ENCODE measurements at regions not wholly inside any gene's neighbourhood (a gene's known extent, or its start where the extent isn't known, plus 50 kb on each side); places are given as distances from the start of the nearest gene placed in this dataset.
"Not testable (repeated sequence)": the region's sequence is repeated elsewhere in the genome, so short reads cannot be mapped to it uniquely, and the experiment has no call there.

GRCh38 chr14:53858345-53858684 is 98.3 kb downstream of the BMP4 start:
- in situ Hi-C loops (cut with MboI; ENCODE audit: low sequenced_read_pairs), result no loop called here

- in situ Hi-C loops (cut with MboI; ENCODE audit: low sequenced_read_pairs), result no loop called here
Measured at GRCh38 chr14:53857625-53858344, 98.8 kb downstream of the BMP4 start.

GRCh38 chr14:53855574-53855973 is 101.1 kb downstream of the BMP4 start:
- in situ Hi-C loops (cut with MboI; ENCODE audit: low sequenced_read_pairs), result no loop called here

- in situ Hi-C loops (cut with MboI; ENCODE audit: low sequenced_read_pairs), result no loop called here
Measured at GRCh38 chr14:53855127-53855526, 101.5 kb downstream of the BMP4 start.

GRCh38 chr14:53851394-53852090 is 105.1 kb downstream of the BMP4 start:
- in situ Hi-C loops (cut with MboI; ENCODE audit: low sequenced_read_pairs), result no loop called here

GRCh38 chr14:53850714-53851296 is 105.8 kb downstream of the BMP4 start:
- in situ Hi-C loops (cut with MboI; ENCODE audit: low sequenced_read_pairs), result no loop called here

GRCh38 chr14:53849549-53849948 is 107.1 kb downstream of the BMP4 start:
- in situ Hi-C loops (cut with MboI; ENCODE audit: low sequenced_read_pairs), result no loop called here

- in situ Hi-C loops (cut with MboI; ENCODE audit: low sequenced_read_pairs), result no loop called here
Measured at GRCh38 chr14:53848854-53849253, 107.8 kb downstream of the BMP4 start.

GRCh38 chr14:53847881-53848280 is 108.7 kb downstream of the BMP4 start:
- in situ Hi-C loops (cut with MboI; ENCODE audit: low sequenced_read_pairs), result no loop called here

- in situ Hi-C loops (cut with MboI; ENCODE audit: low sequenced_read_pairs), result no loop called here
Measured at GRCh38 chr14:53847057-53847456, 109.6 kb downstream of the BMP4 start.

GRCh38 chr14:53845813-53846693 is 110.6 kb downstream of the BMP4 start:
- in situ Hi-C loops (cut with MboI; ENCODE audit: low sequenced_read_pairs), result no loop called here

GRCh38 chr14:53842938-53843337 is 113.7 kb downstream of the BMP4 start:
- in situ Hi-C loops (cut with MboI; ENCODE audit: low sequenced_read_pairs), result no loop called here

GRCh38 chr14:53841109-53842099 is 115.2 kb downstream of the BMP4 start:
- in situ Hi-C loops (cut with MboI; ENCODE audit: low sequenced_read_pairs), result no loop called here

GRCh38 chr14:53840444-53840843 is 116.2 kb downstream of the BMP4 start:
- in situ Hi-C loops (cut with MboI; ENCODE audit: low sequenced_read_pairs), result no loop called here

- in situ Hi-C loops (cut with MboI; ENCODE audit: low sequenced_read_pairs), result no loop called here
Measured at GRCh38 chr14:53838374-53838773, 118.3 kb downstream of the BMP4 start.

GRCh38 chr14:53837656-53838055 is 119.0 kb downstream of the BMP4 start:
- in situ Hi-C loops (cut with MboI; ENCODE audit: low sequenced_read_pairs), result not testable (repeated sequence)

- in situ Hi-C loops (cut with MboI; ENCODE audit: low sequenced_read_pairs), result no loop called here
Measured at GRCh38 chr14:53836551-53836950, 120.1 kb downstream of the BMP4 start.

- in situ Hi-C loops (cut with MboI; ENCODE audit: low sequenced_read_pairs), result no loop called here
Measured at GRCh38 chr14:53828820-53829219, 127.8 kb downstream of the BMP4 start.

- in situ Hi-C loops (cut with MboI; ENCODE audit: low sequenced_read_pairs), result no loop called here
Measured at GRCh38 chr14:53824061-53824460, 132.6 kb downstream of the BMP4 start.

GRCh38 chr14:53814392-53814791 is 142.2 kb downstream of the BMP4 start:
- in situ Hi-C loops (cut with MboI; ENCODE audit: low sequenced_read_pairs), result no loop called here

All from HL-60/S4 treated with phorbol 12-myristate 13-acetate at 8.2 ng/mL for 4 days and 3 days (cell line).